Heart left ventricle (tissue), 16 donors: ENCODE measurements at regions not wholly inside any gene's neighbourhood (a gene's known extent, or its start where the extent isn't known, plus 50 kb on each side); places are given as distances from the start of the nearest gene placed in this dataset.
A peak's percentile ranks its signal among the peaks of the same experiment; 100 is the strongest.

Experiments
- ATAC-seq, 4 donors: fragments of 200-7000 bp; cut with Tn5 transposase; one replicate each; pipeline ENCODE4 v1.9.1; 2020 to 2022; ENCODE audit warnings: moderate library complexity in 4 of 4, mild to moderate bottlenecking in 3 of 4, moderate number of reproducible peaks in 1 of 4
- DNase-seq, 5 donors: peaks; one replicate each; pipeline ENCODE4 v3.0.0-alpha.2; 2020
- H3K27ac ChIP-seq, 12 donors: fragments of 200-600 bp; sonication (generic) in 4 of 12; one replicate each; pipeline versions ENCODE4 v1.5.0 to v1.8.0; 2016 to 2022; ENCODE audit warnings: mild to moderate bottlenecking in 2 of 12
- H3K27me3 ChIP-seq, 9 donors: fragments of 200-600 bp; sonication (generic) in 2 of 9; one replicate each; pipeline versions ENCODE4 v1.5.1 to v1.8.0; 2016 to 2022; ENCODE audit warnings: mild to moderate bottlenecking in 3 of 9
- H3K36me3 ChIP-seq, 9 donors: fragments of 200-600 bp; sonication (generic) in 2 of 9; one replicate each; pipeline versions ENCODE4 v1.5.0 to v1.8.0; 2018 to 2022; ENCODE audit warnings: mild to moderate bottlenecking in 2 of 9
- H3K4me1 ChIP-seq, 12 donors: fragments of 200-600 bp; sonication (generic) in 4 of 12; one replicate each; pipeline versions ENCODE4 v1.5.0 to v1.8.0; 2016 to 2022; ENCODE audit warnings: mild to moderate bottlenecking in 3 of 12
- H3K4me3 ChIP-seq, 12 donors: fragments of 200-600 bp; sonication (generic) in 4 of 12; one replicate each; pipeline versions ENCODE4 v1.5.0 to v1.8.0; 2017 to 2022; ENCODE audit warnings: mild to moderate bottlenecking in 9 of 12, moderate library complexity in 4 of 12
- H3K9me3 ChIP-seq, 12 donors: fragments of 200-600 bp; sonication (generic) in 4 of 12; one replicate each; pipeline versions ENCODE4 v1.5.0 to v1.8.0; 2016 to 2022; ENCODE audit warnings: mild to moderate bottlenecking in 1 of 12
- CTCF ChIP-seq, 12 donors: fragments of 200-600 bp; sonication (generic) in 4 of 12; IDR thresholded peaks; one replicate each; pipeline versions ENCODE4 v1.5.0 to v1.8.0; 2018 to 2022; ENCODE audit warnings: antibody characterized with exemption in 12 of 12, mild to moderate bottlenecking in 5 of 12
- POLR2A ChIP-seq, 2 donors: fragments of 450-650 bp; IDR thresholded peaks; one replicate each; pipeline ENCODE4 v1.6.1; 2017; ENCODE audit warnings: antibody characterized with exemption in 2 of 2, mild to moderate bottlenecking in 2 of 2, moderate library complexity in 2 of 2
- WGBS, 4 donors: extraction: QIAGEN DNeasy Blood & Tissue Kit in 2 of 4; methylation state at CpG; one replicate each; pipeline versions ENCODE4 v1.1.5 to v1.1.7; 2013 to 2018; 5-methylcytosine and 5-hydroxymethylcytosine counted together
- intact Hi-C, 10 donors: fragments of 100-400 bp; cut with DNase I; formaldehyde crosslinking; loops; one replicate each; pipeline versions ENCODE4 v1.11.1 to v1.14.2; 2022
- donor health status: ischemic (EF 13 %, LVEDD 7.1; RV severe dilation, severe dysfunction).
- donor health status: healthy with polysubstance abuse.
- donor health status: DM: no; HTN: yes; CAD: no.
- donor health status: DM: no; HTN: no; CAD: no.
- donor health status: ischemic (EF 25% LVEDD 6.9; RV normal size, moderate dysfunction).
- donor health status: ischemic (EF 25% LVEDD 5.7; RV mildly dilated, moderate dysfunction).
- donor health status: healthy.
- donor health status: DM: yes; HTN: yes; CAD: no.
- donor health status: ischemic (EF 35%, LVEDD 5.7; RV mildly dilated, moderate dysfunction).
- donor health status: nonischemic (EF 11% LVEDD 7.7; RV severe dilation, severe dysfunction).
- donor health status: DM: yes; HTN: yes; CAD: no.
- donor health status: PGD.
- donor health status: ischemic (EF 29% LVEDD 5.4; RV normal size, mild dysfunction).
- donor health status: nonischemic (EF 23%, LVEDD 6.1; RV moderate dilation, normal function).

GRCh38 chr18:62452280-62452831 is 70.5 kb upstream of the ZCCHC2 start:
- H3K9me3 ChIP-seq, result peaks cover 0 to 12% (median 0%) of the 10 kb centered on the region in 12 donors
- no peaks in the 10 kb centered on the region for H3K27me3 ChIP-seq
- no peaks in the 10 kb centered on the region for H3K36me3 ChIP-seq
- H3K4me3 ChIP-seq, result no peak overlapping the region
- WGBS, 4 donors, result 85 to 98% (median 86%) methylated on average over 5 of the region's 5 CpGs
- no peak for TF ChIP-seq CTCF (IDR thresholded peaks at IDR 0.05)
- no peak for TF ChIP-seq POLR2A (IDR thresholded peaks at IDR 0.05)
- ATAC-seq (no peak), DNase-seq (no peak)
- intact Hi-C loops, result loop anchor here in 2 of 10 donors (10.0 kb wide), 2 partner anchors 58 to 62 kb away; no protein-coding TSS in a partner anchor
- H3K4me1 ChIP-seq, result peaks cover 0 to 33% (median 11%) of the 10 kb centered on the region in 12 donors
- peak overlapping the region in 1 of 12 donors; percentile 1 for H3K27ac ChIP-seq

GRCh38 chr18:62453864-62454263 is 69.0 kb upstream of the ZCCHC2 start:
- 93 to 100% (median 96%) methylated on average over 2 to 3 of the region's 3 CpGs for WGBS, 4 donors
- TF ChIP-seq POLR2A (IDR thresholded peaks at IDR 0.05), result no peak
- TF ChIP-seq CTCF (IDR thresholded peaks at IDR 0.05), result no peak
- H3K4me1 ChIP-seq, result peaks cover 0 to 36% (median 11%) of the 10 kb centered on the region in 12 donors
- no peak overlapping the region for H3K4me3 ChIP-seq
- no peak overlapping the region for H3K27ac ChIP-seq
- no peaks in the 10 kb centered on the region for H3K27me3 ChIP-seq
- no peaks in the 10 kb centered on the region for H3K36me3 ChIP-seq
- DNase-seq (no peak), ATAC-seq (no peak)
- H3K9me3 ChIP-seq, result peaks cover 0 to 12% (median 0%) of the 10 kb centered on the region in 12 donors
- intact Hi-C loops, result loop anchor here in 2 of 10 donors (10.0 kb wide), 2 partner anchors 59 to 61 kb away; no protein-coding TSS in a partner anchor

- intact Hi-C loops, result loop anchor here in 2 of 10 donors (10.0 kb wide), 2 partner anchors 60 kb away; no protein-coding TSS in a partner anchor
- Histone ChIP-seq H3K27ac (no peak overlapping the region), H3K9me3 (peaks cover 0 to 9% (median 0%) of the 10 kb centered on the region in 12 donors), H3K4me3 (no peak overlapping the region), H3K4me1 (peaks cover 0 to 43% (median 11%) of the 10 kb centered on the region in 12 donors), H3K27me3 (no peaks in the 10 kb centered on the region), H3K36me3 (no peaks in the 10 kb centered on the region)
- no peak for TF ChIP-seq CTCF (IDR thresholded peaks at IDR 0.05)
- TF ChIP-seq POLR2A (IDR thresholded peaks at IDR 0.05), result no peak
- no peak for DNase-seq
- ATAC-seq, result no peak
- WGBS, 4 donors, result 94 to 97% (median 95%) methylated on average over 5 of the region's 5 CpGs
Observed at GRCh38 chr18:62454527-62454926, 68.3 kb upstream of the ZCCHC2 start.

- Histone ChIP-seq H3K27ac (no peak overlapping the region), H3K27me3 (no peaks in the 10 kb centered on the region), H3K4me1 (peaks cover 0 to 39% (median 11%) of the 10 kb centered on the region in 12 donors), H3K4me3 (no peak overlapping the region), H3K9me3 (peaks cover 0 to 2% (median 0%) of the 10 kb centered on the region in 12 donors), H3K36me3 (no peaks in the 10 kb centered on the region)
- WGBS, 4 donors, result 57 to 73% (median 60%) methylated on average over 5 of the region's 5 CpGs
- ATAC-seq (no peak), DNase-seq (no peak)
- no peak for TF ChIP-seq POLR2A (IDR thresholded peaks at IDR 0.05)
- TF ChIP-seq CTCF (IDR thresholded peaks at IDR 0.05), result no peak
- intact Hi-C loops, result loop anchor here in 3 of 10 donors (5.0 to 10.0 kb wide), 3 partner anchors 52 to 60 kb away; no protein-coding TSS in a partner anchor
Observed at GRCh38 chr18:62455222-62455621, 67.6 kb upstream of the ZCCHC2 start.
